ENCODE measurements at regions not wholly inside any gene's neighbourhood (a gene's known extent, or its start where the extent isn't known, plus 50 kb on each side); places are given as distances from the start of the nearest gene placed in this dataset.

GRCh38 chr4:107467461-107467860 is 252.6 kb downstream of the PAPSS1 start:
- H3K4me3 ChIP-seq (ENCODE audit: low read depth, low read length), result no peak overlapping the region
- POLR2A ChIA-PET, result no interaction called here
- CTCF ChIA-PET, result no interaction called here
- TF ChIP-seq CTCF (IDR thresholded peaks at IDR 0.05; ENCODE audit: insufficient read depth, low read length, missing control alignments), result no peak
- DNase-seq (ENCODE audit: low read depth, low spot score), result no peak

- DNase-seq (ENCODE audit: low read depth, low spot score), result no peak
- no peak overlapping the region for H3K4me3 ChIP-seq (ENCODE audit: low read depth, low read length)
- CTCF ChIA-PET, result no interaction called here
- no peak for TF ChIP-seq CTCF (IDR thresholded peaks at IDR 0.05; ENCODE audit: insufficient read depth, low read length, missing control alignments)
- POLR2A ChIA-PET, result no interaction called here
Measured at GRCh38 chr4:107458194-107458593, 261.8 kb downstream of the PAPSS1 start.

- TF ChIP-seq CTCF (IDR thresholded peaks at IDR 0.05; ENCODE audit: insufficient read depth, low read length, missing control alignments), result no peak
- ChIA-PET POLR2A (no interaction called here), CTCF (no interaction called here)
- H3K4me3 ChIP-seq (ENCODE audit: low read depth, low read length), result no peak overlapping the region
- DNase-seq (ENCODE audit: low read depth, low spot score), result no peak
Measured at GRCh38 chr4:107453987-107454386, 266.0 kb downstream of the PAPSS1 start.

- POLR2A ChIA-PET, result no interaction called here
- H3K4me3 ChIP-seq (ENCODE audit: low read depth, low read length), result no peak overlapping the region
- no peak for DNase-seq (ENCODE audit: low read depth, low spot score)
- CTCF ChIA-PET, result interaction anchor here (1.5 kb wide), 1 partner anchor 14 kb away, joined by 5 read pairs; no protein-coding TSS in a partner anchor
- no peak for TF ChIP-seq CTCF (IDR thresholded peaks at IDR 0.05; ENCODE audit: insufficient read depth, low read length, missing control alignments)
Measured at GRCh38 chr4:107452717-107453630, 267.1 kb downstream of the PAPSS1 start.

- no peak overlapping the region for H3K4me3 ChIP-seq (ENCODE audit: low read depth, low read length)
- DNase-seq (ENCODE audit: low read depth, low spot score), result no peak
- no peak for TF ChIP-seq CTCF (IDR thresholded peaks at IDR 0.05; ENCODE audit: insufficient read depth, low read length, missing control alignments)
- ChIA-PET POLR2A (no interaction called here), CTCF (no interaction called here)
Measured at GRCh38 chr4:107449611-107450369, 270.2 kb downstream of the PAPSS1 start.

- POLR2A ChIA-PET, result no interaction called here
- CTCF ChIA-PET, result no interaction called here
- H3K4me3 ChIP-seq (ENCODE audit: low read depth, low read length), result no peak overlapping the region
- TF ChIP-seq CTCF (IDR thresholded peaks at IDR 0.05; ENCODE audit: insufficient read depth, low read length, missing control alignments), result no peak
- DNase-seq (ENCODE audit: low read depth, low spot score), result no peak
Measured at GRCh38 chr4:107442538-107443111, 277.4 kb downstream of the PAPSS1 start.
